ENCODE measurements at regions not wholly inside any gene's neighbourhood (a gene's known extent, or its start where the extent isn't known, plus 50 kb on each side); places are given as distances from the start of the nearest gene placed in this dataset.

DNA sequence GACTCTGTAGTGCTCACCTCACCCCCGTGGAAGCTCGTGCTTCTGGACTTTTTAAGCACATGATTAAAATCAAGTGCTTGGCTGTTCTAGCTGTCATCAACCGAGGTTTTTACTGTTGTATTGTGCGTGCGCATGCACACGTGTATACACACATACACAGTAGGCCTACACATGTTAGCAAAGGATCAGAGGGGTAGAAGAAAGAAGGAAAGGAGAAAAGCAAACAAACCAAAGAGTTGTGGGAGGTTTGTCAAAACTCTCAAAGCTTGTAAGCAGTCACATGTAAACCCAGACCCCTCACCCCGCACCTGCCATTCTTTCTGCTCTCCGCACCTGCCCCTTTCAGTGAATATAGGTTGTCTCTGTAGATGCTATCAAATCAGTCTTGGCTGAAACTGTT, 311.8 kb downstream of the HS3ST1 start:
- Histone ChIP-seq H3K23me2 (ENCODE audit: low read depth, low read length) (no peaks in the 10 kb centered on the region), H4K5ac (ENCODE audit: insufficient read length, low read depth, low read length) (no peak overlapping the region), H3K27me3 (replicated peaks in 1 of 4; ENCODE audit: control insufficient read depth in 3 of 4, extremely low read depth in 1 of 4, insufficient read depth in 3 of 4, low read length in 3 of 4) (no peaks in the 10 kb centered on the region), H3K23ac (ENCODE audit: insufficient read length) (no peak overlapping the region), H2BK120ac (replicated peaks; ENCODE audit: low read depth, low read length) (no peak overlapping the region), H3K36me3 (ENCODE audit: control insufficient read depth in 2 of 4, insufficient read depth in 4 of 4, low read length in 3 of 4) (no peaks in the 10 kb centered on the region), H3K9ac (replicated peaks in 1 of 4; ENCODE audit: extremely low read depth in 1 of 4, low read depth in 3 of 4, low read length in 3 of 4) (no peak overlapping the region), H2BK5ac (ENCODE audit: low read depth, low read length) (no peak overlapping the region), H2BK20ac (ENCODE audit: low read length) (no peak overlapping the region), H4K8ac (ENCODE audit: extremely low read depth, insufficient read depth, low read length) (no peak overlapping the region), H2AFZ (ENCODE audit: low read length) (no peak overlapping the region), H3K4ac (replicated peaks; ENCODE audit: insufficient read length, low read depth, low read length) (no peak overlapping the region), H3K4me1 (replicated peaks in 1 of 4; ENCODE audit: control insufficient read depth in 3 of 4, insufficient read depth in 4 of 4, low read length in 3 of 4) (peaks cover 0 to 3% (median 0%) of the 10 kb centered on the region in 4 experiments; a peak in 2 of 7 replicates), H4K20me1 (replicated peaks in 1 of 2; ENCODE audit: control insufficient read depth in 1 of 2, insufficient read depth in 2 of 2, low read length in 2 of 2) (no peaks in the 10 kb centered on the region), H4K91ac (replicated peaks; ENCODE audit: insufficient read length, low read length) (no peak overlapping the region), H3K79me1 (ENCODE audit: low read depth, low read length) (no peaks in the 10 kb centered on the region), H3K27ac (ENCODE audit: low read depth, low read length) (no peak overlapping the region), H3K14ac (ENCODE audit: insufficient read length) (no peak overlapping the region), H3K56ac (replicated peaks; ENCODE audit: insufficient read length, low read depth, low read length) (no peak overlapping the region), H3K79me2 (ENCODE audit: control insufficient read depth in 1 of 2, insufficient read depth in 2 of 2, low read length in 2 of 2) (no peaks in the 10 kb centered on the region), H2AK5ac (ENCODE audit: low read depth, low read length) (no peak overlapping the region), H3K4me3 (ENCODE audit: extremely low read depth in 1 of 4, insufficient read depth in 2 of 4, low read depth in 3 of 4, low read length in 4 of 4) (no peak overlapping the region), H2BK12ac (ENCODE audit: low read depth, low read length) (no peak overlapping the region), H3K9me3 (ENCODE audit: insufficient read depth in 2 of 2, low read depth in 1 of 2, low read length in 1 of 2) (no peaks in the 10 kb centered on the region), H3K18ac (ENCODE audit: extremely low read depth, low read length) (no peak overlapping the region), H2BK15ac (ENCODE audit: low read length) (no peak overlapping the region), H3K4me2 (ENCODE audit: insufficient read depth in 1 of 2, low read depth in 2 of 2, low read length in 2 of 2) (no peak overlapping the region)
- DNase-seq (ENCODE audit: low read depth in 1 of 2, low spot score in 2 of 2): no peak
- WGBS, 2 experiments (ENCODE audit: extremely low coverage in 1 of 2, insufficient coverage in 1 of 2, insufficient read length in 1 of 2, insufficient replicate concordance in 2 of 2, low coverage in 1 of 2, low lambda C conversion rate in 2 of 2, missing lambda C conversion rate in 1 of 2): 77% methylated on average over 8 of the region's 8 CpGs; no CpG with 5 or more reads in 1 of the 2 experiments
- POLR2A ChIA-PET (ENCODE audit: partially characterized antibody): interaction anchor here (1.2 kb wide), 1 partner anchor 9 kb away, joined by 3 read pairs; no protein-coding TSS in a partner anchor
- CTCF ChIA-PET (ENCODE audit: partially characterized antibody): no interaction called here
- FAIRE-seq: no peak
- TF ChIP-seq GTF2F1 (IDR thresholded peaks at IDR 0.05; ENCODE audit: borderline replicate concordance, low read depth, low read length) (no peak), SAP30 (IDR thresholded peaks at IDR 0.05; ENCODE audit: insufficient read depth, insufficient replicate concordance, low read length) (no peak), BACH1 (IDR thresholded peaks at IDR 0.05; ENCODE audit: low read length) (no peak), RNF2 (IDR thresholded peaks at IDR 0.05; ENCODE audit: borderline replicate concordance, low read depth, low read length, missing control alignments, poor library complexity, severe bottlenecking) (no peak), TBP (IDR thresholded peaks at IDR 0.05; ENCODE audit: low read depth, low read length) (no peak), TEAD4 (IDR thresholded peaks at IDR 0.05; ENCODE audit: low read depth, low read length) (no peak), SIRT6 (IDR thresholded peaks at IDR 0.05; ENCODE audit: low read length) (no peak)
- TF ChIP-seq, protein P1, sequence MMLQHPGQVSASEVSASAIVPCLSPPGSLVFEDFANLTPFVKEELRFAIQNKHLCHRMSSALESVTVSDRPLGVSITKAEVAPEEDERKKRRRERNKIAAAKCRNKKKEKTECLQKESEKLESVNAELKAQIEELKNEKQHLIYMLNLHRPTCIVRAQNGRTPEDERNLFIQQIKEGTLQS (IDR thresholded peaks at IDR 0.05; ENCODE audit: insufficient read depth, low read depth, low read length): no peak

All from H1 (cell line).